GM12878 (cell line): ENCODE measurements at regions not wholly inside any gene's neighbourhood (a gene's known extent, or its start where the extent isn't known, plus 50 kb on each side); places are given as distances from the start of the nearest gene placed in this dataset.

Source experiments
- ATAC-seq: fragments of 200-7000 bp; cut with Tn5 transposase; 3 replicates; pipeline ENCODE4 v1.9.1; 2020; ENCODE audit warnings: mild to moderate bottlenecking, moderate library complexity
- BruUV-seq: library from RNA; stranded (reverse); fragments of 400-500 nt; replicated peaks from 2 replicates; lab custom pipeline; 2021; lab: Mats Ljungman, UMichigan
- CTCF ChIA-PET: fragments of 300-600 bp; sonication (Branson Sonifier 250); formaldehyde crosslinking; extraction: SDS; loops from one replicate; lab custom pipeline; 2021; ENCODE audit warnings: inconsistent platforms; lab: Yijun Ruan, JAX
- POLR2A ChIA-PET: fragments of 350-600 bp; formaldehyde crosslinking; extraction: SDS; loops from one replicate; lab custom pipeline; 2021; ENCODE audit warnings: inconsistent platforms; lab: Charles Lee
- RAD21 ChIA-PET: fragments of 300-600 bp; sonication (Branson Sonifier 250); formaldehyde crosslinking; loops from one replicate; lab custom pipeline; 2023; ENCODE audit warnings: antibody characterized with exemption; ENCODE audit not compliant: unreplicated experiment; lab: Charles Lee
- SMC1A ChIA-PET: fragments of 300-600 bp; sonication (Branson Sonifier 250); formaldehyde crosslinking; loops from one replicate; lab custom pipeline; 2023; ENCODE audit not compliant: unreplicated experiment, uncharacterized antibody; lab: Charles Lee
- DNase-seq: peaks from one replicate; pipeline ENCODE4 v3.0.0-alpha.2; 2011; ENCODE audit warnings: low read depth, low spot score
- FAIRE-seq: peaks from 3 replicates; lab custom pipeline; 2011; peaks lifted over from hg19 to GRCh38; lab: Jason Lieb, UNC
- H2AFZ ChIP-seq: 2 replicates; pipeline ENCODE4 v1.6.0; 2011; ENCODE audit warnings: low read depth, low read length, control low read depth; ENCODE audit not compliant: control insufficient read depth
- H3K27ac ChIP-seq: 2 replicates; pipeline ENCODE4 v1.5.1; 2011; ENCODE audit warnings: control low read depth; ENCODE audit not compliant: control insufficient read depth, insufficient read depth
- H3K27me3 ChIP-seq, 2 experiments: replicated peaks in 1 of 2; 2 replicates each; pipeline versions ENCODE4 v1.6.0 to v1.6.1; 2011; ENCODE audit warnings: low read length in 1 of 2; ENCODE audit not compliant: control insufficient read depth in 2 of 2, insufficient read depth in 2 of 2
- H3K36me3 ChIP-seq, 2 experiments: 2 replicates each; pipeline ENCODE4 v1.5.1; 2011; ENCODE audit warnings: low read length in 1 of 2; ENCODE audit not compliant: control insufficient read depth in 2 of 2, insufficient read depth in 2 of 2
- H3K4me1 ChIP-seq: 2 replicates; pipeline ENCODE4 v1.6.1; 2011; ENCODE audit warnings: mild to moderate bottlenecking, low read length, moderate library complexity, mixed read lengths; ENCODE audit not compliant: control insufficient read depth, insufficient read depth
- H3K4me2 ChIP-seq: 2 replicates; pipeline ENCODE4 v1.6.0; 2011; ENCODE audit warnings: control low read depth; ENCODE audit not compliant: control insufficient read depth, insufficient read depth
- H3K4me3 ChIP-seq: fragments of 200-600 bp; sonication (generic); 2 replicates; pipeline ENCODE4 v1.5.1; 2016
- H3K79me2 ChIP-seq: 2 replicates; pipeline ENCODE4 v1.6.0; 2011; ENCODE audit warnings: low read length; ENCODE audit not compliant: control insufficient read depth, insufficient read depth
- H3K9ac ChIP-seq: 2 replicates; pipeline ENCODE4 v1.8.0; 2011; ENCODE audit warnings: low read length, control low read depth, mixed read lengths; ENCODE audit not compliant: control insufficient read depth, insufficient read depth
- H3K9me3 ChIP-seq: replicated peaks from 3 replicates; pipeline ENCODE4 v1.5.1; 2011; ENCODE audit warnings: mild to moderate bottlenecking, low read length; ENCODE audit not compliant: control insufficient read depth, insufficient read depth
- H4K20me1 ChIP-seq: 2 replicates; pipeline ENCODE4 v1.6.0; 2011; ENCODE audit not compliant: control insufficient read depth, insufficient read depth
- E2F8 ChIP-seq: fragments of 450-650 bp; IDR thresholded peaks from 2 replicates; pipeline ENCODE4 v1.6.1; 2018; ENCODE audit warnings: mild to moderate bottlenecking, low read depth, moderate library complexity; ENCODE audit not compliant: partially characterized antibody
- EP300 ChIP-seq, 2 experiments: fragments of 150-350 bp in 1 of 2; IDR thresholded peaks; 2 replicates each; pipeline ENCODE4 v1.6.1; 2011 to 2012; ENCODE audit warnings: low read depth in 2 of 2, low read length in 2 of 2, borderline replicate concordance in 1 of 2, improper control_type of control experiment in 1 of 2, inconsistent platforms in 1 of 2; ENCODE audit not compliant: control insufficient read depth in 1 of 2
- NFYB ChIP-seq: IDR thresholded peaks from 2 replicates; pipeline ENCODE4 v1.6.1; 2011; ENCODE audit warnings: low read depth, mild to moderate bottlenecking, low read length, improper control_type of control experiment, moderate library complexity; ENCODE audit not compliant: insufficient read depth
- RB1 ChIP-seq: fragments of 450-650 bp; formaldehyde crosslinking; IDR thresholded peaks from 2 replicates; pipeline ENCODE4 v1.6.1; 2017; ENCODE audit warnings: mild to moderate bottlenecking, borderline replicate concordance
- SKIL ChIP-seq: fragments of 450-650 bp; IDR thresholded peaks from 2 replicates; pipeline ENCODE4 v1.6.1; 2017; ENCODE audit warnings: mild to moderate bottlenecking, low read depth, inconsistent platforms; ENCODE audit not compliant: poor library complexity, severe bottlenecking
- SMC3 ChIP-seq: IDR thresholded peaks from 2 replicates; pipeline ENCODE4 v1.6.1; 2011; ENCODE audit warnings: low read length, improper control_type of control experiment, borderline replicate concordance
- WGBS: methylation state at CpG from one replicate; pipeline ENCODE4 v1.1.6; 2016; ENCODE audit warnings: low lambda C conversion rate; ENCODE audit not compliant: insufficient replicate concordance, insufficient coverage; ENCODE audit errors: missing lambda C conversion rate; 5-methylcytosine and 5-hydroxymethylcytosine counted together
- in situ Hi-C: fragments of 300-500 bp; cut with MboI; formaldehyde crosslinking; loops from 9 replicates; pipeline ENCODE4 v1.14.3; 2018; ENCODE audit warnings: mixed read lengths
- intact Hi-C: fragments of 100-400 bp; cut with micrococcal nuclease; formaldehyde crosslinking; loops from one replicate; pipeline ENCODE4 v1.14.2; 2022; ENCODE audit not compliant: unreplicated experiment

- intact Hi-C loops: no loop called here
- Histone ChIP-seq H3K27me3 (no peaks in the 10 kb centered on the region), H3K4me2 (no peak overlapping the region)
- TF ChIP-seq SKIL (no peak), SMC3 (no peak), EP300 (IDR thresholded peaks at IDR 0.05; ENCODE audit: borderline replicate concordance in 1 of 2, control insufficient read depth in 1 of 2, low read depth in 2 of 2, low read length in 2 of 2) (no peak), E2F8 (no peak), NFYB (no peak), RB1 (no peak)
- TF ChIP-seq, all 136 proteins: peak for 0
- Histone ChIP-seq H3K79me2 (no peaks in the 10 kb centered on the region), H3K4me1 (no peaks in the 10 kb centered on the region), H2AFZ (no peak overlapping the region), H3K9me3 (no peaks in the 10 kb centered on the region; the same call in 2 of the 3 replicates), H3K27ac (no peak overlapping the region), H3K9ac (no peak overlapping the region), H3K36me3 (no peaks in the 10 kb centered on the region), H3K4me3 (no peak overlapping the region), H4K20me1 (no peaks in the 10 kb centered on the region)
- FAIRE-seq (no peak), ATAC-seq (no peak), DNase-seq (no peak)
- POLR2A ChIA-PET: interaction anchor here (1.0 to 1.2 kb wide), 2 partner anchors 17 to 24 kb away, joined by 3 to 4 read pairs; no protein-coding TSS in a partner anchor
- WGBS: 83% methylated on average over 6 of the region's 6 CpGs
- SMC1A ChIA-PET: interaction anchor here (0.9 kb wide), 1 partner anchor 12 kb away, joined by 4 read pairs; no protein-coding TSS in a partner anchor
- in situ Hi-C loops: no loop called here
- CTCF ChIA-PET: interaction anchor here (0.9 kb wide), 1 partner anchor 11 kb away, joined by 3 read pairs; no protein-coding TSS in a partner anchor
- RAD21 ChIA-PET: no interaction called here
- no TSS peak for BruUV-seq
These were observed 318.0 kb downstream of the SOX9 start for GRCh38 chr17:72438783-72439182.
